PC-9 (cell line): ENCODE measurements at regions not wholly inside any gene's neighbourhood (a gene's known extent, or its start where the extent isn't known, plus 50 kb on each side); places are given as distances from the start of the nearest gene placed in this dataset.

Source experiments
- BruUV-seq: library from RNA; stranded (reverse); fragments of 400-500 nt; replicated peaks from 2 replicates; lab custom pipeline; 2021; lab: Mats Ljungman, UMichigan
- CTCF ChIA-PET: fragments of 300-600 bp; sonication (Branson Sonifier 250); formaldehyde crosslinking; loops from one replicate; lab custom pipeline; 2022; ENCODE audit warnings: antibody characterized with exemption; lab: Charles Lee
- POLR2A ChIA-PET: fragments of 300-600 bp; sonication (Branson Sonifier 250); formaldehyde crosslinking; loops from one replicate; lab custom pipeline; 2022; ENCODE audit warnings: antibody characterized with exemption; ENCODE audit not compliant: unreplicated experiment; lab: Charles Lee
- DNase-seq, 2 experiments: peaks; one replicate each; pipeline versions ENCODE4 v3.0.0 to v3.0.0-alpha.2; 2015 to 2022; ENCODE audit warnings: mixed read lengths in 1 of 2
- H2AFZ ChIP-seq: fragments of 200-600 bp; sonication (generic); 2 replicates; pipeline ENCODE4 v1.8.1; 2017; ENCODE audit warnings: antibody characterized with exemption
- H3F3A ChIP-seq: fragments of 200-600 bp; sonication (generic); 2 replicates; pipeline ENCODE4 v1.8.1; 2017; ENCODE audit warnings: antibody characterized with exemption, mild to moderate bottlenecking, low read depth; ENCODE audit not compliant: insufficient read depth
- H3K27ac ChIP-seq: fragments of 200-600 bp; sonication (generic); 2 replicates; pipeline ENCODE4 v1.6.1; 2016; ENCODE audit warnings: mixed run types
- H3K27me3 ChIP-seq: fragments of 200-600 bp; sonication (generic); 2 replicates; pipeline ENCODE4 v1.6.1; 2016; ENCODE audit warnings: low read depth, mixed run types; ENCODE audit not compliant: insufficient read depth
- H3K36me3 ChIP-seq: fragments of 200-600 bp; sonication (generic); 2 replicates; pipeline ENCODE4 v1.6.1; 2016; ENCODE audit warnings: low read depth, mixed run types
- H3K4me1 ChIP-seq: fragments of 200-600 bp; sonication (generic); replicated peaks from 2 replicates; pipeline ENCODE4 v1.6.1; 2016; ENCODE audit warnings: mixed run types; ENCODE audit not compliant: insufficient read depth
- H3K4me2 ChIP-seq: fragments of 200-600 bp; sonication (generic); 2 replicates; pipeline ENCODE4 v1.6.1; 2017; ENCODE audit warnings: mixed run types
- H3K4me3 ChIP-seq: fragments of 200-600 bp; sonication (generic); 2 replicates; pipeline ENCODE4 v1.6.1; 2016; ENCODE audit warnings: mixed run types
- H3K79me2 ChIP-seq: fragments of 200-600 bp; sonication (generic); 2 replicates; pipeline ENCODE4 v1.6.1; 2017; ENCODE audit warnings: low read depth, mixed run types
- H3K9me2 ChIP-seq: fragments of 200-600 bp; sonication (generic); 2 replicates; pipeline ENCODE4 v1.8.1; 2017; ENCODE audit warnings: mild to moderate bottlenecking; ENCODE audit not compliant: insufficient read depth
- H3K9me3 ChIP-seq: fragments of 200-600 bp; sonication (generic); 2 replicates; pipeline ENCODE4 v1.8.1; 2016; ENCODE audit warnings: low read depth; ENCODE audit not compliant: insufficient read depth
- H4K20me1 ChIP-seq: fragments of 200-600 bp; sonication (generic); 2 replicates; pipeline ENCODE4 v1.8.1; 2017; ENCODE audit not compliant: insufficient read depth
- CTCF ChIP-seq: fragments of 200-600 bp; sonication (generic); conservative IDR thresholded peaks from 2 replicates; pipeline ENCODE4 v1.6.1; 2017; ENCODE audit warnings: mixed run types, antibody characterized with exemption, mild to moderate bottlenecking, moderate library complexity
- EZH2 ChIP-seq: fragments of 200-600 bp; sonication (generic); IDR thresholded peaks from 2 replicates; pipeline ENCODE4 v1.8.0; 2017; ENCODE audit warnings: antibody characterized with exemption, low read depth
- intact Hi-C: fragments of 100-400 bp; cut with micrococcal nuclease; formaldehyde crosslinking; loops from one replicate; pipeline ENCODE4 v1.10.0; 2022; ENCODE audit not compliant: unreplicated experiment

- H3K79me2 ChIP-seq = no peaks in the 10 kb centered on the region
- H3K4me1 ChIP-seq = no peaks in the 10 kb centered on the region
- TF ChIP-seq CTCF = no peak
- intact Hi-C loops = no loop called here
- no peaks in the 10 kb centered on the region for H3K9me3 ChIP-seq
- no peaks in the 10 kb centered on the region for H3K27me3 ChIP-seq
- ChIA-PET CTCF (no interaction called here), POLR2A (no interaction called here)
- H3F3A ChIP-seq = no peaks in the 10 kb centered on the region
- no peak overlapping the region for H3K4me3 ChIP-seq
- no peaks in the 10 kb centered on the region for H4K20me1 ChIP-seq
- BruUV-seq = no TSS peak
- H3K36me3 ChIP-seq = no peaks in the 10 kb centered on the region
- H3K9me2 ChIP-seq = no peaks in the 10 kb centered on the region
- H3K4me2 ChIP-seq = no peak overlapping the region
- H2AFZ ChIP-seq = no peak overlapping the region
- no peak for DNase-seq
- H3K27ac ChIP-seq = no peak overlapping the region
Measured at GRCh38 chrX:150099316-150099715, 161.0 kb upstream of the EOLA2 start.

- H3K27me3 ChIP-seq = no peaks in the 10 kb centered on the region
- no peaks in the 10 kb centered on the region for H4K20me1 ChIP-seq
- no peak overlapping the region for H3K4me3 ChIP-seq
- H3K4me1 ChIP-seq = no peaks in the 10 kb centered on the region
- H3K4me2 ChIP-seq = no peak overlapping the region
- no peak overlapping the region for H2AFZ ChIP-seq
- H3K9me3 ChIP-seq = no peaks in the 10 kb centered on the region
- intact Hi-C loops = no loop called here
- ChIA-PET POLR2A (no interaction called here), CTCF (no interaction called here)
- H3F3A ChIP-seq = no peaks in the 10 kb centered on the region
- no peaks in the 10 kb centered on the region for H3K79me2 ChIP-seq
- DNase-seq = no peak
- BruUV-seq = no TSS peak
- H3K9me2 ChIP-seq = no peaks in the 10 kb centered on the region
- no peaks in the 10 kb centered on the region for H3K36me3 ChIP-seq
- TF ChIP-seq CTCF (no peak), EZH2 (no peak)
- H3K27ac ChIP-seq = no peak overlapping the region
Measured at GRCh38 chrX:150100261-150100660, 162.0 kb upstream of the EOLA2 start.

GRCh38 chrX:150118476-150118875 lies 180.2 kb upstream of the EOLA2 start:
- no peaks in the 10 kb centered on the region for H4K20me1 ChIP-seq
- no peak for DNase-seq
- ChIA-PET CTCF (no interaction called here), POLR2A (no interaction called here)
- H3F3A ChIP-seq = no peaks in the 10 kb centered on the region
- no peak overlapping the region for H3K27ac ChIP-seq
- no peak overlapping the region for H3K4me3 ChIP-seq
- no peaks in the 10 kb centered on the region for H3K27me3 ChIP-seq
- TF ChIP-seq EZH2 (no peak), CTCF (no peak)
- no TSS peak for BruUV-seq
- H3K4me1 ChIP-seq = no peaks in the 10 kb centered on the region
- H3K79me2 ChIP-seq = no peaks in the 10 kb centered on the region
- H3K9me3 ChIP-seq = no peaks in the 10 kb centered on the region
- no peaks in the 10 kb centered on the region for H3K36me3 ChIP-seq
- H3K9me2 ChIP-seq = no peaks in the 10 kb centered on the region
- intact Hi-C loops = no loop called here
- H2AFZ ChIP-seq = no peak overlapping the region
- H3K4me2 ChIP-seq = no peak overlapping the region
